Activated CD4-positive, alpha-beta memory T cell treated with anti-CD3 and anti-CD28 coated beads for 36 hours (primary cell): ENCODE measurements at regions not wholly inside any gene's neighbourhood (a gene's known extent, or its start where the extent isn't known, plus 50 kb on each side); places are given as distances from the start of the nearest gene placed in this dataset.

ENCODE experiments used
- CTCF ChIA-PET: fragments of 350-600 bp; sonication (Branson Sonifier 250); formaldehyde crosslinking; loops from one replicate; lab custom pipeline; 2021; ENCODE audit warnings: antibody characterized with exemption, inconsistent platforms; lab: Charles Lee
- POLR2A ChIA-PET: fragments of 350-600 bp; sonication (Branson Sonifier 250); formaldehyde crosslinking; loops from one replicate; lab custom pipeline; 2021; ENCODE audit warnings: antibody characterized with exemption; lab: Charles Lee
- DNase-seq: peaks from one replicate; pipeline ENCODE4 v3.0.0-alpha.2; 2020
- H3K27ac Mint-ChIP-seq: one replicate; pipeline ENCODE4 v1.8.0; 2021; ENCODE audit warnings: mixed read lengths
- H3K27me3 Mint-ChIP-seq: one replicate; pipeline ENCODE4 v1.8.0; 2021; ENCODE audit warnings: mixed read lengths
- H3K36me3 Mint-ChIP-seq: one replicate; pipeline ENCODE4 v1.8.0; 2021; ENCODE audit warnings: mixed read lengths
- H3K4me1 Mint-ChIP-seq: one replicate; pipeline ENCODE4 v1.8.0; 2021; ENCODE audit warnings: low read depth, mixed read lengths
- H3K4me3 Mint-ChIP-seq: one replicate; pipeline ENCODE4 v1.8.0; 2021; ENCODE audit warnings: mild to moderate bottlenecking, mixed read lengths
- H3K9me3 Mint-ChIP-seq: one replicate; pipeline ENCODE4 v1.8.0; 2021; ENCODE audit warnings: mixed read lengths
- intact Hi-C: fragments of 100-400 bp; cut with micrococcal nuclease; formaldehyde crosslinking; loops from one replicate; pipeline ENCODE4 v1.15.1; 2023

DNA sequence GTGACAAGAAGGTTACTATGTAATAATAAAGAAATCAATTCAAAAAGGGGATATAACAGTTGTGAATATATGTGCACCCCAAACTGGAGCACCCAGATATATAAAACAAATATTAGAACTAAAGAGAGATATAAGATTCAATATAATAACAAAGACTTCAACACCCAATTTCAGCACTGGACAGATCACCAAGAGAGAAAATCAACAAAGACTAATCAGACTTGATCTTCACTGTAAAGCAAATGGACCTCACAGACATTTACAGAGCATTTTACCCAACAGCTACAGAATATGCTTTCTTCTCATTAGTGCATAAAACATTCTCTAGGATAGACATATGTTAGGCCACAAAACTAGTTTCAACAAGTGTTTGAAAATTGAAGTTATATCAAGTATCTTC lies 287.7 kb downstream of the DSC3 start:
- Mint-ChIP-seq H3K4me3 (no peak overlapping the region), H3K4me1 (no peaks in the 10 kb centered on the region), H3K9me3 (peaks cover 19% of the 10 kb centered on the region), H3K27me3 (no peaks in the 10 kb centered on the region), H3K27ac (no peak overlapping the region), H3K36me3 (no peaks in the 10 kb centered on the region)
- no peak for DNase-seq
- intact Hi-C loops = no loop called here
- ChIA-PET CTCF (no interaction called here), POLR2A (no interaction called here)

DNA sequence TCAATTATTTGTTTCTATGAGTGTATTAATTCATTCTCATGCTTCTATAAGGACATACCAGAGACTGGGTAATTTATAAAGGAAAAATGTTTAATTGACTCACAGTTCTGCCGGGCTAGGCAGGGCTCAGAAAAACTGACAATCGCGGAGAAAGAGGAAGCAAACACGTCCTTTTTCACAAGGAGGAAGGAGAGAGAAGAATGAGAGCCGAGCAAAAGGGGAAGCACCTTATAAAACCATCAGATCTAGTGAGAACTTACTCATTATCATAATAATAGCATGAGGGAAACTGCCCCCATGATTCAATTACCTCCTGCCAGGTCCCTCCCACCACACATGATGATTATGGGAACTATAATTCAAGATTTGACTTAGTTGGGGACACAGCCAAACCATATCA lies 294.0 kb downstream of the DSC3 start:
- Mint-ChIP-seq H3K9me3 (peaks cover 5% of the 10 kb centered on the region), H3K27me3 (no peaks in the 10 kb centered on the region), H3K27ac (no peak overlapping the region), H3K4me3 (no peak overlapping the region), H3K36me3 (no peaks in the 10 kb centered on the region), H3K4me1 (no peaks in the 10 kb centered on the region)
- ChIA-PET CTCF (no interaction called here), POLR2A (no interaction called here)
- no peak for DNase-seq
- intact Hi-C loops = no loop called here

DNA sequence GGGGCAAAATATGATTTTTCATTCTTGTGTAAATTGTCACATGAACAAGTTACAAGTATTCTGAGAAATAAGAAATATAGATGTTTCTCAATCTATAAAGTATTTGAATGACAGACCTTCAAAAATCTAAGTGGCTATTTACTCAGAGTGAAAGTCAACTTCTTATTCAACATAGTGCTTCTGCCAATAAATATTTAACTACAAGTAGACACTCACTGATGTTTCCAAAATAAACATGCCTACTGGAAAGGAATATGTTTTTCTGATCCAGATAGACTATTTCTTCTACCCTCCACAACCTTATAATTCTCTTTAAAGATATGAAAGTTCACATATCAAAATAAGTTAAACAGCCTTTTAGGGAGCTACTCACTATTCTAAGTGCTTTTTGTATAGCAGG lies 296.3 kb downstream of the DSC3 start:
- Mint-ChIP-seq H3K4me1 (no peaks in the 10 kb centered on the region), H3K27ac (no peak overlapping the region), H3K27me3 (no peaks in the 10 kb centered on the region), H3K9me3 (peaks cover 9% of the 10 kb centered on the region), H3K4me3 (no peak overlapping the region), H3K36me3 (no peaks in the 10 kb centered on the region)
- no peak for DNase-seq
- ChIA-PET CTCF (no interaction called here), POLR2A (no interaction called here)
- intact Hi-C loops = no loop called here

DNA sequence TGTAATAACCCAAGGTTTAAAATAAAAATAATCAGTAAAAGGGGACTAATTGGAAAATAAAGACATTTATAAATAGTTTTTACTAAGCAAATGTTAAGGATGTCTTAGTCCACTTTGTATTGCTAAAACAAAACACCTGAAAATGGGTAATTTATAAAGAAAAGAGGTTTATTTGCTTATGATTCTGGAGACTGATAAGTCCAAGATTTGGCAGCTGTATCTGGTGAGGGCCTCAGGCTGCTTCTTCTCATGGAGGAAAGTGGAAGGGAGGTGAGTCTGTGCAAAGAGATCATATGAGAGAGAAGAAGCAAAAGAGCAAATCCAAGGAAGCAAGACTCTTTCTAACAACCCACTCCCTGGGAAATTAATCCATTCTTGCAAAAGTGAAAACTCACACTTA lies 299.5 kb downstream of the DSC3 start:
- CTCF ChIA-PET = no interaction called here
- POLR2A ChIA-PET = no interaction called here
- H3K36me3 Mint-ChIP-seq = no peaks in the 10 kb centered on the region

DNA sequence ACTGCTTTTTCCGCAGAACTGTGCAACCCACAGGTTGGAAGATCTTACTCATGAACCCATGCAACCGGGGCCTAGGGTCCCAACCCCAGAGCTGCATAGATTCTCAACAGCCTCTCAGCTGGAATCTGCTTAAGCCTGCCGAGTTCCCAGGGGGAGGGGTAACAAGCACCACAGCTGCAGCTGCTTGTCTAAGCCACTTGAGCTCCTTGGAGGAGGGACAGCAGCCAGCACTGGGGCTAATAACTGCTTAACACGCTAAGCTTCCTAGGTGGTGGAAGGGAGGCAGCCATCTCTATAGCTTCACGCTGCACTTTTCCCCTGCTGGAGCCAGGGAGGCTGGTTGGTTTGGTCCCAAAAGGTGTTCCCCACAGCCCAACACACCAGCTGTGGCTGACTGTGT lies 311.6 kb downstream of the DSC3 start:
- H3K27me3 Mint-ChIP-seq = no peaks in the 10 kb centered on the region
- intact Hi-C loops = no loop called here
- ChIA-PET POLR2A (no interaction called here), CTCF (no interaction called here)
- DNase-seq = no peak
- no peak overlapping the region for H3K4me3 Mint-ChIP-seq
- H3K27ac Mint-ChIP-seq = no peak overlapping the region
- H3K36me3 Mint-ChIP-seq = no peaks in the 10 kb centered on the region
- no peaks in the 10 kb centered on the region for H3K4me1 Mint-ChIP-seq
- H3K9me3 Mint-ChIP-seq = peaks cover 15% of the 10 kb centered on the region

More for the DNA sequence above, 299.5 kb downstream of the DSC3 start:
- Mint-ChIP-seq H3K27ac (no peak overlapping the region), H3K4me3 (no peak overlapping the region), H3K4me1 (no peaks in the 10 kb centered on the region), H3K9me3 (peaks cover 7% of the 10 kb centered on the region), H3K27me3 (no peaks in the 10 kb centered on the region)
- intact Hi-C loops = no loop called here
- no peak for DNase-seq

- H3K27me3 Mint-ChIP-seq = no peaks in the 10 kb centered on the region
- ChIA-PET POLR2A (no interaction called here), CTCF (no interaction called here)
- intact Hi-C loops = no loop called here
- H3K4me3 Mint-ChIP-seq = no peak overlapping the region
- H3K9me3 Mint-ChIP-seq = peaks cover 4% of the 10 kb centered on the region
- no peak for DNase-seq
- H3K27ac Mint-ChIP-seq = no peak overlapping the region
- H3K36me3 Mint-ChIP-seq = no peaks in the 10 kb centered on the region
- no peaks in the 10 kb centered on the region for H3K4me1 Mint-ChIP-seq
Observed at GRCh38 chr18:30727849-30728248, 314.7 kb downstream of the DSC3 start.

GRCh38 chr18:30713299-30713698 lies 329.2 kb downstream of the DSC3 start:
- no peak overlapping the region for H3K27ac Mint-ChIP-seq
- no peaks in the 10 kb centered on the region for H3K4me1 Mint-ChIP-seq
- POLR2A ChIA-PET = no interaction called here
- H3K9me3 Mint-ChIP-seq = peaks cover 10% of the 10 kb centered on the region
- no peaks in the 10 kb centered on the region for H3K36me3 Mint-ChIP-seq
- H3K4me3 Mint-ChIP-seq = no peak overlapping the region
- H3K27me3 Mint-ChIP-seq = no peaks in the 10 kb centered on the region
- CTCF ChIA-PET = no interaction called here
- DNase-seq = no peak
- intact Hi-C loops = no loop called here

DNA sequence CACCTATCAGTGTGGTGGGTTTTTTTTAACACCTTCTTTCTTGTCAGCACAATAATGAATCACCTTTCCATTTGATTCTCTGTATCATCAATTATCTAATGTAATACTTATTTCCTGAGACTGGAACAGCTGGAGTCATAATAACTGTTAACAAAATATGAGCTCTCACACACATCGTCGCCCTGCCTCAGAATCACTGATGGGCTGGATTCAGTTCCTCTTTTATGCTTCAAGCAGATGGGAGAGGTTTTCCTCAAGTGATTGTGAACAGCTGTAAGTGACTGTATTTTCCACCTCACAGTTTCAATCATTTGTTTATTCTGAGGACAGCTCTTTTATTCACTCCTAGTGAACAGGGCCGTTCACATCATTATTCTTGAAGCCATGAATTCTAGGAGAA lies 330.2 kb downstream of the DSC3 start:
- POLR2A ChIA-PET = no interaction called here

DNA sequence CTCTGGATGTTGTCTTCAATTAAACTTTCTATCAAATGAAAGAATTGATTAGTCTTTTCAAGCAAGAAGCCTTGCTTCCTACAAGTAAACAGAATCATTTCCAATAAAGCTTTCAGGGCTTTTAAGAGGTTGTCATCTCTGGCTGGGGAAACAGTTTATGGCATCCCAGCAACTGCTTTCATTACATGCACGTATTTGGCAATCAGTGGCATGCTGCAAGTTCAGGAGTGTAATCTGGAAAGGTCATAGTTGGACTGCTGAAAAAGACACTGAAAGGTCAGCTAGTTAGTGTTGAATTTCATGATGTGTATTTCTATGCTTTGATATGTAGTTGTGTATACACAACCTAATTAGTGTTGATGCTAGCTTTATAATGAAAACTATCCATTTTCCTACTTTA lies 332.9 kb downstream of the DSC3 start:
- POLR2A ChIA-PET = no interaction called here
- CTCF ChIA-PET = interaction anchor here (0.6 kb wide), 1 partner anchor 73 kb away, joined by 5 read pairs; no protein-coding TSS in a partner anchor
- H3K27ac Mint-ChIP-seq = no peak overlapping the region
- DNase-seq = no peak
- no peaks in the 10 kb centered on the region for H3K27me3 Mint-ChIP-seq
- H3K4me3 Mint-ChIP-seq = no peak overlapping the region
- peaks cover 6% of the 10 kb centered on the region for H3K9me3 Mint-ChIP-seq
- H3K36me3 Mint-ChIP-seq = no peaks in the 10 kb centered on the region
- H3K4me1 Mint-ChIP-seq = no peaks in the 10 kb centered on the region
- intact Hi-C loops = no loop called here

More for the DNA sequence above, 330.2 kb downstream of the DSC3 start:
- Mint-ChIP-seq H3K4me3 (no peak overlapping the region), H3K27ac (no peak overlapping the region), H3K9me3 (peaks cover 10% of the 10 kb centered on the region), H3K27me3 (no peaks in the 10 kb centered on the region), H3K4me1 (no peaks in the 10 kb centered on the region), H3K36me3 (no peaks in the 10 kb centered on the region)
- intact Hi-C loops = no loop called here
- DNase-seq = no peak
- CTCF ChIA-PET = no interaction called here

- Mint-ChIP-seq H3K36me3 (no peaks in the 10 kb centered on the region), H3K9me3 (peaks cover 12% of the 10 kb centered on the region), H3K4me1 (no peaks in the 10 kb centered on the region), H3K4me3 (no peak overlapping the region), H3K27ac (no peak overlapping the region), H3K27me3 (no peaks in the 10 kb centered on the region)
- ChIA-PET CTCF (no interaction called here), POLR2A (no interaction called here)
- intact Hi-C loops = no loop called here
- DNase-seq = no peak
Observed at GRCh38 chr18:30705943-30706342, 336.6 kb downstream of the DSC3 start.

DNA sequence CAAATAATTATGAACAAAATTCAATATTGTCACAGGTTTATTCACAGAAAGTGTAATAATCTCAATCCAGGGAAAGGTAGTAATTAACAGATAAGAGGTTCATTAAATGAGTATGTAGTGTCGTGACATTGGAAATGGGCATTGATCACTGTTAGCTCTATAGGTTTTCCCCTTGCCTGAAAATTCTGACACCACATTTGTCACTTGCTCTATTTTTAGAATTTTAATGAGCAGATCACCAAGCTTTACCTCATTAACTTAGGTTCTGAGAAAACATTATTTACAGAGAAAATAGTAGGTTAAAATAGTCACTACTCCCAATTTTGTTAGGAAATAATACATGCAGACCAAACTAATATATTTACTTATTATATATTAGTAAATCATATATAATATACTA lies 344.0 kb downstream of the DSC3 start:
- no peak for DNase-seq
- H3K4me1 Mint-ChIP-seq = no peaks in the 10 kb centered on the region
- no peaks in the 10 kb centered on the region for H3K36me3 Mint-ChIP-seq
- ChIA-PET CTCF (no interaction called here), POLR2A (no interaction called here)
- no peak overlapping the region for H3K27ac Mint-ChIP-seq
- H3K27me3 Mint-ChIP-seq = no peaks in the 10 kb centered on the region
- H3K9me3 Mint-ChIP-seq = peaks cover 12% of the 10 kb centered on the region
- intact Hi-C loops = no loop called here
- H3K4me3 Mint-ChIP-seq = no peak overlapping the region

DNA sequence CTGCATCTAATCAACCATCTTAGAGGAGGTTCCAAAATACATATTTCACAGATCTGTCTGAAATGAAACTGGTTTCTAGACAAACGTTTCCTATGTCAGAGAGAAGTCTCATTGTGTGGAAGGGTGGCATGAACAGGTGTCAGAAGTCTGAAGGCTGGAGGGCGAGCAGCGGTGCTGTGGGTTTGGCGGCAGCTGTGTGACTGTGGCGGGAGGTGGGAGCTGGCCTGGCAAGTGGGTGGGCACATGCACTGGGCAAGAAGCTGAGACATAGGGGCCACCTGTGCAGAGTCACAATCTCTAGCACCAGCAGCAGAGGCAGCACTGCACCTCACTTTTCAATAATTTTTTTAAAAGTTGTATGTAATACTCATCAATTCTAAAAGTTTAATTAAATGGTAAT lies 346.3 kb downstream of the DSC3 start:
- intact Hi-C loops = no loop called here
- H3K27me3 Mint-ChIP-seq = no peaks in the 10 kb centered on the region

GRCh38 chr18:30694773-30695172 lies 347.8 kb downstream of the DSC3 start:
- CTCF ChIA-PET = interaction anchor here (0.6 kb wide), 1 partner anchor 202 kb away, joined by 3 read pairs; no protein-coding TSS in a partner anchor
- Mint-ChIP-seq H3K27me3 (no peaks in the 10 kb centered on the region), H3K4me3 (no peak overlapping the region), H3K27ac (no peak overlapping the region), H3K4me1 (no peaks in the 10 kb centered on the region), H3K36me3 (no peaks in the 10 kb centered on the region), H3K9me3 (peaks cover 5% of the 10 kb centered on the region)
- DNase-seq = no peak
- intact Hi-C loops = no loop called here
- POLR2A ChIA-PET = no interaction called here

More for the DNA sequence above, 346.3 kb downstream of the DSC3 start:
- no peaks in the 10 kb centered on the region for H3K4me1 Mint-ChIP-seq
- ChIA-PET POLR2A (no interaction called here), CTCF (no interaction called here)
- no peaks in the 10 kb centered on the region for H3K36me3 Mint-ChIP-seq
- H3K27ac Mint-ChIP-seq = no peak overlapping the region
- H3K4me3 Mint-ChIP-seq = no peak overlapping the region
- no peak for DNase-seq
- H3K9me3 Mint-ChIP-seq = peaks cover 5% of the 10 kb centered on the region
